Stimulated activated naive B cell treated with anti-CD40 and anti-IgM and Interleukin-4, amounts not matched to agents 10 μg/mL and 1 μg/mL and 100 μg/mL, for 72 hours (primary cell): ENCODE measurements at regions not wholly inside any gene's neighbourhood (a gene's known extent, or its start where the extent isn't known, plus 50 kb on each side); places are given as distances from the start of the nearest gene placed in this dataset.

Experiments used
- ATAC-seq, 2 donors: fragments of 150-1000 bp; cut with Tn5 transposase; replicated peaks; 2 replicates each; pipeline ENCODE4 v1.10.0; 2021; ENCODE audit warnings: moderate library complexity in 1 of 2
- DNase-seq: peaks from one replicate; pipeline ENCODE4 v3.0.0; 2021
- H3K27ac Mint-ChIP-seq: one replicate; pipeline ENCODE4 v1.8.0; 2022; ENCODE audit warnings: mild to moderate bottlenecking, mixed read lengths
- H3K27me3 Mint-ChIP-seq, 2 donors: one replicate each; pipeline ENCODE4 v1.8.0; 2022; ENCODE audit warnings: mixed read lengths in 2 of 2
- H3K36me3 Mint-ChIP-seq, 2 donors: one replicate each; pipeline ENCODE4 v1.8.0; 2022; ENCODE audit warnings: mixed read lengths in 2 of 2, mild to moderate bottlenecking in 1 of 2
- H3K4me1 Mint-ChIP-seq, 2 donors: one replicate each; pipeline ENCODE4 v1.8.0; 2022; ENCODE audit warnings: mixed read lengths in 2 of 2, mild to moderate bottlenecking in 1 of 2
- H3K4me3 Mint-ChIP-seq, 2 donors: one replicate each; pipeline ENCODE4 v1.8.0; 2022; ENCODE audit warnings: mild to moderate bottlenecking in 2 of 2, mixed read lengths in 2 of 2, moderate library complexity in 1 of 2
- H3K9me3 Mint-ChIP-seq, 2 donors: one replicate each; pipeline ENCODE4 v1.8.0; 2022; ENCODE audit warnings: mixed read lengths in 2 of 2, mild to moderate bottlenecking in 1 of 2

DNA sequence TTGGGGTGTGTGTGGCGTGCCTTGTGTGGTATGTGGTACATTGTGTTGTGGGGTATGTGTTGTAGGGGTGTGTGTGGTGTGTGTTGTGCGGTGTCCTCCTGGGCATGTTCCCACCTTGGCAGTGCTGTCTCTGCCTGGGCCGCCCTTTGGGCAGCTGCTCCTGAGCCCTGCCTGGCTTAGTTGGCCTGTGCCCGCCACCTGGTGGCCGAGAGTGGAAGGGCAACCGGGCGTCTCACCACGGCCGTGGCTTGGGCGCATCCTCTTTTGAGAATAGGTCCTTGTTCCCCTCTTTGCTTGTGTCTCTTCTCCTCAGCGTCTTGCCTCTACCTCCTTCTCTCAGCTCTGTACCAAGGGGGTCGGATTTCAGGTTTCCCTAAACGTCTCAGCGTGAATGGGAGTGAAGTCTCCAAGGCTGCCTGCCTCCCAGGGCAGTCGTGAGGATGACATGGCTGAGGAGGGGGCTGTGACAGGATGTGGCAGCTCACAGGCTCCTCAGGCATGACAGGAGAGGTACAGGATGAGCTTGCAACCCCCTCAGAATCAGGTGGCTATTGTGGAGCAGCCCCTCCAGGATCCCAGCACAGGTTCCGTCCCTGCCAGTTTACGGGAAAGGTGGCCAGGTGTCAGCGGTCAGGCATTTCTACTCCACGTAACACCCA, 98.4 kb upstream of the PODXL start:
- no peak overlapping the region for H3K4me3 Mint-ChIP-seq
- no peaks in the 10 kb centered on the region for H3K4me1 Mint-ChIP-seq
- H3K27me3 Mint-ChIP-seq, result peaks cover 6 to 16% of the 10 kb centered on the region in 2 donors
- no peaks in the 10 kb centered on the region for H3K36me3 Mint-ChIP-seq
- peak; percentile 70 for DNase-seq
- no peak overlapping the region for H3K27ac Mint-ChIP-seq
- ATAC-seq, result peak; percentile 97 to 99
- H3K9me3 Mint-ChIP-seq, result no peaks in the 10 kb centered on the region

DNA sequence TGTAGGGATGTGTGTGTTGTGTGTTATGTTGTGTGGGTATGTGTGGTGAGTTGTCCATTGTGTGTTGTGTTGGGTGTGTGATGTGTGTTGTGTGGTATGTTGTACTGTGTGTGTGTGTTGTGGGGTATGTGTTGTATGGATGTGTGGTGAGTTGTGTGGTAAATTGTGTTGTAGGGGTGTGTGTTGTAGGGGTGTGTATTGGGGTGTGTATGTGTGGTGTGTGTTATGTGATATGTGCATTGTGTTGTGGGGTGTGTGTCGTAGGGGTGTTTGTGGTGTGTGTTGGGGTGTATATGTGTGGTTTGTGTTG, 97.8 kb upstream of the PODXL start:
- peaks cover 6 to 16% of the 10 kb centered on the region in 2 donors for H3K27me3 Mint-ChIP-seq

DNA sequence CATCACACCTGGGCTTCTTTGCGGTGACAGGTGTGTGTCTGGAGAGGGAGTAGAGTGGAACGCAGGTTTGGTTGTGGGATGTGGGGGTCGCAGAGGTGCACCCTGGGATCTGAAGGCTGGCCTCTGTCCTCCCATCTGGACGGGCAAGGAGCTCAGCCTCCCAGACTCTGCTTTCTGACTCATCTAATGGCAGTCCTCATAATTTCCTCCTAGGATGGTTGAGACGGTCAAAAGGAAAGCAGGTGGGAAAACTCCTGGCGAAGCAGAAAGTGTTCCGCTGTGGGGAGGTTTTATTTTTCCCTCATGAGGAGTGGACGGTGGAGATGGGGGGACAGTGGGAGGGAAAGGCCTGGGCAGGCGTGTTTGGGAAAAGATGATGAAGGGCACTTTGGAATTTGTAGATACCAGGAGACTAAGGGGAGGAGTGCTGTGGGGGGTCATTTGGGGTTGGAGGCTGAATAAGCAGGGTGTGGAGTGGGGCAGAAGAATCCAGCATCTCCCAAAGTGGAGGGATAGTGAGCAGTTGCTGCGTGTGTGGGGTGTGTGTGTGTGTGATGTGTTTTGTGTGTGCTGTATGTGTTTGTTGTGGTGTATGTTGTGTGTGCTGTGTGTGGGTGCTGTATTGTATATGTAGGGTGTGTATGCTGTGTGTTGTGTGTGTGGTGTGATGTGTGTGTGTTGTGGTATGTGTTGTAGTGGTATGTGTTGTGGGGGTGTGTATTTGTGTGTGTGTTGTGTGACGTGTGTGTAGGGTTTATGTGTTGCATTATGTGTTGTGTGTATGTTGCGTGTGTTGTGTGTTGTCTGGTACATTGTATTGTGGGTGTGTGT, 97.2 kb upstream of the PODXL start:
- no peak for ATAC-seq
- no peaks in the 10 kb centered on the region for H3K36me3 Mint-ChIP-seq
- H3K9me3 Mint-ChIP-seq, result no peaks in the 10 kb centered on the region
- no peaks in the 10 kb centered on the region for H3K4me1 Mint-ChIP-seq
- peaks cover 6 to 21% of the 10 kb centered on the region in 2 donors for H3K27me3 Mint-ChIP-seq
- H3K27ac Mint-ChIP-seq, result no peak overlapping the region
- H3K4me3 Mint-ChIP-seq, result no peak overlapping the region
- DNase-seq, result no peak

More for the DNA sequence above, 97.8 kb upstream of the PODXL start:
- Mint-ChIP-seq H3K4me3 (no peak overlapping the region), H3K27ac (no peak overlapping the region), H3K4me1 (no peaks in the 10 kb centered on the region), H3K36me3 (no peaks in the 10 kb centered on the region), H3K9me3 (no peaks in the 10 kb centered on the region)
- ATAC-seq, result no peak
- no peak for DNase-seq

DNA sequence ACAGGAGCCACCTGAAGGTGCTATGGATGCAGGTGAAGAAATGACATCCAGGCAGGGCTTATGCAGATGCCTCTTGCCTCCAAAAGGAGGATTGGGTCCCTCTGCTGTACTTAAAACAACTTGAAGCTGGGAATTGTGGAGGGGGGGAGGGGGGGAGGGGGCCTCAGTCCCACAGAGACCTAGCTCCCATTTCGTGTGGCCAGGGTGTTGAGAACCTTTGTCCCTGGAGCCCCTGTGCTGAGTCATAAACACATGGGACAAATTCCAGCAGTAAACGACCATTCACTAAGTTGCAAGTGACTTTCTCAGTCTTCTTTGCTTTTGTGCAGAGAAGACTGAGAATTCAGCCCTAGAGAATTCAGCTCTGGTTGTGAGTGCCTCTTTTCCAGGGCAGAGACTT, 96.5 kb upstream of the PODXL start:
- ATAC-seq, result no peak
- H3K27me3 Mint-ChIP-seq, result peaks cover 6 to 22% of the 10 kb centered on the region in 2 donors
- H3K4me3 Mint-ChIP-seq, result no peak overlapping the region

DNA sequence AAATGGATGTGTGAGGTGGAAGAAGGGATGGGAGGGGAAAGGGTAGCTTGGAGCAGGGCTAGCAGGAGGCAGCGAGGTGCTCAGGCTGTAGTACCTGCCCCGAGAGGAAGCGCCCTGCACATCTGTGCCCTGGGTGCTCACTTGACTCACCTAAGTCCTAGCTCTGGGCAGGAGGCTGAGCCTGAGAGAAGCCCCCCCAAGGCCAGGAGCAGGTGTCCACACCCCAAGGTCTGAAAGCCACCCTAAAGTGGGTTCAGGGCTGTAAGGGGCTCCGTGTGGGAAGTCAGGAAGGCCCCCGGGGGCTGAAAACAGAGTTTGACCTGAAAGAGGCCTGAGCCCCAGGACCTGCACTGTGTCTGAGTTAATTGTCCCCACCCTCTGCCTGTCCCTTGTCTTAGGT, 95.8 kb upstream of the PODXL start:
- no peak overlapping the region for H3K27ac Mint-ChIP-seq
- no peak for ATAC-seq
- no peak for DNase-seq
- no peaks in the 10 kb centered on the region for H3K9me3 Mint-ChIP-seq
- H3K4me3 Mint-ChIP-seq, result no peak overlapping the region
- no peaks in the 10 kb centered on the region for H3K36me3 Mint-ChIP-seq
- H3K4me1 Mint-ChIP-seq, result no peaks in the 10 kb centered on the region
- H3K27me3 Mint-ChIP-seq, result peaks cover 6 to 27% of the 10 kb centered on the region in 2 donors

More for the DNA sequence above, 96.5 kb upstream of the PODXL start:
- Mint-ChIP-seq H3K4me1 (no peaks in the 10 kb centered on the region), H3K36me3 (no peaks in the 10 kb centered on the region), H3K9me3 (no peaks in the 10 kb centered on the region), H3K27ac (no peak overlapping the region)
- no peak for DNase-seq

DNA sequence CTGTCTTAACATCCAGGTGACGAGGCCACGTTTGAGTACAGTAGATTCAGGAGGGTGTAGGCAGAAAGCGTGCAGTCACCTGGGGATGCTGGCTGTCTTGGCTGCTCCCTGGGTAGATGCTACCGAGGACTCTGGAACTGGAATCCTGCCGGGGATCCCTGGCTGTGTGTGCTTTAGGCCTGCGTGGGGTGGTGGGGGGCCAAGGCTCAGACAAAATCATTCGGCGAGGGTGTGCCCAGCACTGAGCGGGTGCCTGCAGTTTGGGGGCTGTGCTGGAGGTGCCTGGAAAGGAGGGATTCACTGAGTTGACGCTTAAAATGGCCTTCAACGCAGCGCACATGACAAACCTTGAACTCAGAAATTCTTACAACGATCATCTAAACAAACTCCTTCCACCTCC, 93.5 kb upstream of the PODXL start:
- peaks cover 9 to 23% of the 10 kb centered on the region in 2 donors for H3K27me3 Mint-ChIP-seq
- DNase-seq (no peak), ATAC-seq (no peak)
- H3K9me3 Mint-ChIP-seq, result no peaks in the 10 kb centered on the region
- H3K27ac Mint-ChIP-seq, result no peak overlapping the region
- no peaks in the 10 kb centered on the region for H3K4me1 Mint-ChIP-seq
- no peaks in the 10 kb centered on the region for H3K36me3 Mint-ChIP-seq
- no peak overlapping the region for H3K4me3 Mint-ChIP-seq

DNA sequence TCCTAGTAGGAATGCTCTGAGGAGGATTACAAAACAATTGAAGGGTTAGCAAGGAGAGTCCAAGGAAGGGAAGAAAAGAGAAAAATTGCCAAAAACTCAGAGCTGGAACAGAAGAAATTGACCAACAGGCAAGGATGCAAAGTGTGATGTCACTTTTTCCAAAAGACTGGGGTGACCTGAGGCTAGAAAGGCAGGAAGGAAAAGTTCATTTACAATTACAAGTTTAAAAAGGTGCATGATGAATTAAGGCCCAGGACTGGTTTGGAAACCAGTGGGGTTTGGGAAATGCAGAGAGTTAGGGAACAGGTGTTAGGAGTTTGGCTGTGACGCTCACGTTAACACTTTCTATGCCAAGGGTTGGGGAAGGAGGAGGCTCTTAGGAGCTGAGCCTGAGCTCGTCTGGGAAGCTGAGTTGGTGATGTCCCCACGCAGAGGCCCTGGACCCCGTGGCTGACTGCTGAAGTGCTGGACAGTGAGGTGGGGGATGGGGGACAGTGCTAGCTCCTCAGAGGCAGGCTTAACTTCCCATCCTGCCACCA, 92.6 kb upstream of the PODXL start:
- no peak overlapping the region for H3K27ac Mint-ChIP-seq
- H3K4me1 Mint-ChIP-seq, result no peaks in the 10 kb centered on the region
- H3K4me3 Mint-ChIP-seq, result no peak overlapping the region
- peaks cover 10 to 26% of the 10 kb centered on the region in 2 donors for H3K27me3 Mint-ChIP-seq
- no peaks in the 10 kb centered on the region for H3K36me3 Mint-ChIP-seq
- no peak for ATAC-seq
- no peak for DNase-seq
- peaks cover 0 to 2% of the 10 kb centered on the region in 2 donors for H3K9me3 Mint-ChIP-seq

DNA sequence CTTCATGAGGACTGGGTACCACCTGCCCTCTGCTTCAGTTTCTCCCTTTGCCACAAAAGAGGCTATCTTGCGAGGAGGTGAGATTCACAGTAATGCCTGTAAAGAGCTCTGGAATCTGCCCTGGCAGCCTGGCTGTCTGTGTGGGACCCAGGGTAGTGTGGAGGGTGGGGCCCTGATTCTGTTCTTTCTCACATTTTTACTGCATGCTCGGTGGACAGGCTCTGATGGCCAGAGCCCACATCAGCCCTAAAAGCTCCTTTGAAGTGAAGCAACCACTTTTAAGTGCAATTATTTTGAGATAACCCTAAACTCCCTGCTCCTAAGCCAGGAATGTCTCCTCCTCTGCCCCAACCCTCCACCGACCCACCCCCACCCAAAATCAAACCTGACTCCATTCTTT, 92.1 kb upstream of the PODXL start:
- Mint-ChIP-seq H3K4me3 (no peak overlapping the region), H3K9me3 (peaks cover 0 to 2% of the 10 kb centered on the region in 2 donors), H3K36me3 (no peaks in the 10 kb centered on the region), H3K4me1 (no peaks in the 10 kb centered on the region), H3K27me3 (peaks cover 6 to 21% of the 10 kb centered on the region in 2 donors), H3K27ac (no peak overlapping the region)
- ATAC-seq (no peak), DNase-seq (no peak)

DNA sequence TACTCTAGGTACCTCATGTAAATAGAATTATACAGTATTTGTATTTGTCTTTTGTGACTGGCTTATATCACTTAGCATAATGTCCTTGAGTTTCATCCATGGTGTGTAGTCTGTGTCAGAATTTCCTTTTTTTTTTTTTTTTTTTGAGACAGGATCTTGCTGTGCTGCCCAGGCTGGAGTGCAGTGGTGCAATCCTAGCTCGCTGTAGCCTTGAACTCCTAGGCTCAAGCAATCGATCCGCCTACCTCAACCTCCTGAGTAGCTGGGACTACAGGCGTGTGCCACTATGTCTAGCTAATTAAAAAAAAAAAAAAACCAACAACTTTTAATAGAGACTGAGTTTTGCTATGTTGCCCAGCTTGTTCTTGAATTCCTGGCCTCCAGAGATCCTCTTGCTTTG, 89.8 kb upstream of the PODXL start:
- Mint-ChIP-seq H3K4me1 (no peaks in the 10 kb centered on the region), H3K36me3 (no peaks in the 10 kb centered on the region), H3K27me3 (peaks cover 14 to 38% of the 10 kb centered on the region in 2 donors), H3K4me3 (no peak overlapping the region), H3K9me3 (peaks cover 0 to 2% of the 10 kb centered on the region in 2 donors), H3K27ac (no peak overlapping the region)
- DNase-seq, result no peak
- no peak for ATAC-seq

DNA sequence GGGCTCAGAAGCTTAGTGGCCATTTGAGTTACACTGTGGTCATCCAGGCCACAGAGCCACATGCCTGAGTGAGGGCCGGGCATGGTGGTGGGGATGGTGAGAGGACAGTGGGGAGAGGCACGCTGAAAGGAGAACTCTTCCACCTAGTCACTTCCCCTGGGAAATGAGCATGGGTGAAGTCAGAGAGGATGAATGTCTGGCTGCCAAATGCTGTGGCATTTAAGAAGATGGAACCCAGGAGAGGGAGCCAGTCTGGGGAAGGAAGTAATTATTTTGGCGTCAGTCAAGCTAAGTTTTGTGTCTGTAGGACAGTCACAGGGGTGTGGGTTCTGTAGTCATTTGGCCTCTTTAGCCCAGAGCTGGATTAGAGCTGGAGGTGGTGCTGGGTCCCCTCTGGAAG, 86.0 kb upstream of the PODXL start:
- Mint-ChIP-seq H3K4me1 (no peaks in the 10 kb centered on the region), H3K9me3 (peaks cover 0 to 2% of the 10 kb centered on the region in 2 donors), H3K36me3 (no peaks in the 10 kb centered on the region), H3K27me3 (peaks cover 20 to 40% of the 10 kb centered on the region in 2 donors), H3K27ac (no peak overlapping the region), H3K4me3 (no peak overlapping the region)
- no peak for ATAC-seq
- no peak for DNase-seq

DNA sequence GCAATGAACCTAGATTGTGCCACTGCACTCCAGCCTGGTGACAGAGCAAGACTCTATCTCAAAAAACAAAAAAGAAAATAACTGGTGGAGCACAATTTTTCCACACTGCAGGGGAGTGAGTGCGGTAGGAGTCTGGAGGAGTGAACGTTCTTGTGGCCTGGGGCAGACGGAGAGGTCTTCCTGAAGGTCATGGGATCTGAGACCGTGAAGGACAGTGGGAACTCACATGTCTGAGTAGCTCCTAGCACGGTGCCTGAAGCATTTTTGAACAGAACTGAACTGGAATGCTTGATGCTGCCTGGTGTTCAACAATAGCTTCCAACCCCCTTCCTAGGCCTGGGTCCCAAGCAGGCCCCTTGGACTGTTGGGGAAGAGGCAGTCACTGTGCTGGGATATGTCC, 84.3 kb upstream of the PODXL start:
- Mint-ChIP-seq H3K27ac (no peak overlapping the region), H3K36me3 (no peaks in the 10 kb centered on the region)

DNA sequence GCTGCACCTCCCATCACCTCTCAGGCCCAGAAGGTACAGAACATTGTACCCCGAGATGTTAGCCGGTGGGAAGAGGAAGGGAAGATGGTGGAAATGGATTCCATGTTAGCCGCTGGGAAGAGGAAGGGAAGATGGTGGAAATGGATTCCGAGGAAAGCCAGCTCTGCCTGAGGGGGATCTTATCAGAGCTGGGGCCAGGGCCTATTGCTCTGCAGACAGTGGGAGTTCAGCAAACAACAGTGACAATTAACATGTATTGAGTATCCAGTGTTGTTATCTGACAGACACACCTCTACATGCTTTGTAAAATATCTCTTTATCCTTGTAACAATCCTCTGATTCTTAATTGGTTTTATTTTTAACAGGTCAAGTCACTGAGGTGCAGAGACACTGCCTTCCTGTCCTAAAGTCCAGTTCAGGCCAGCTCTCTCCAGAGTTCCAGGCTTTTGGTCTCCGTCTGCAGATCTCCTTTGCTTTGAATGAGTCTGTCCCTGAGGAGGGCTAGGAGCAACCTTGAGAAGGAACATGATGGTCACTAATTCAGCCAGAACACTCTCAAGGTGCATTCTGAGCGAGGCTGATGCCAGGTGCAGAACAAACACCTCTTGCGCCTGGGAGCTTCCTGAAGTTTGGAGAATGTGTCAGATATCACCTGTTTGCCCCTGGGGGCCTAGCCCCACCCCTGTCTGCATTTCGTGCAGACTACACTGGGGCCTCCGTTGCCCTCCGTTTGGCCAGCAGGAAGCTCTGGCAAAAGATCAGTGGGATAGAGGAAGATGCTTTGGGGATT, 82.4 kb upstream of the PODXL start:
- no peak overlapping the region for H3K27ac Mint-ChIP-seq
- H3K27me3 Mint-ChIP-seq, result peaks cover 18 to 34% of the 10 kb centered on the region in 2 donors
- ATAC-seq (no peak), DNase-seq (no peak)
- H3K4me3 Mint-ChIP-seq, result no peak overlapping the region
- no peaks in the 10 kb centered on the region for H3K9me3 Mint-ChIP-seq
- no peaks in the 10 kb centered on the region for H3K4me1 Mint-ChIP-seq
- no peaks in the 10 kb centered on the region for H3K36me3 Mint-ChIP-seq

More for the DNA sequence above, 84.3 kb upstream of the PODXL start:
- Mint-ChIP-seq H3K9me3 (peaks cover 0 to 2% of the 10 kb centered on the region in 2 donors), H3K4me3 (no peak overlapping the region), H3K27me3 (peaks cover 24 to 44% of the 10 kb centered on the region in 2 donors), H3K4me1 (no peaks in the 10 kb centered on the region)
- ATAC-seq (no peak), DNase-seq (no peak)

DNA sequence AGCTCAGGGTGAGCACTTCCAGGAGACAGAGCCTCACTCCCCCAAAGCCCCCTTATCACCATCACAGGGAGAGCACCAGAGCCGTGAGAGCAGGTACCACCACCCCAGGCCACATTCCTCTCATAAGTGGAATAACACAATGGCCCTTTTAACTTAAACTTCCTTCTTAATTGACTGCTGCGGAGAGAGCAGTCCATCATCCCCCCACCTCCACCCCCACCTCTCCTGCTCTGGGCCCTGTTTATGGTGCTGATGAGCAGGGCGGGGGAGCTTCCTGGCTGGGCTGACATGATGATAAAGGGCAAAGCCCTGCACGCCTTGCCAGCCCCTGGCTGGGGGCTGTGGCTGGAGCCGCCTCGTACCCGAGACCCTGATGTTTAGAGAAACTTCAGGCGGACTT, 81.4 kb upstream of the PODXL start:
- ATAC-seq (no peak), DNase-seq (no peak)
- no peak overlapping the region for H3K27ac Mint-ChIP-seq
- no peaks in the 10 kb centered on the region for H3K36me3 Mint-ChIP-seq
- H3K4me1 Mint-ChIP-seq, result no peaks in the 10 kb centered on the region
- peaks cover 18 to 32% of the 10 kb centered on the region in 2 donors for H3K27me3 Mint-ChIP-seq
- no peak overlapping the region for H3K4me3 Mint-ChIP-seq
- H3K9me3 Mint-ChIP-seq, result no peaks in the 10 kb centered on the region

DNA sequence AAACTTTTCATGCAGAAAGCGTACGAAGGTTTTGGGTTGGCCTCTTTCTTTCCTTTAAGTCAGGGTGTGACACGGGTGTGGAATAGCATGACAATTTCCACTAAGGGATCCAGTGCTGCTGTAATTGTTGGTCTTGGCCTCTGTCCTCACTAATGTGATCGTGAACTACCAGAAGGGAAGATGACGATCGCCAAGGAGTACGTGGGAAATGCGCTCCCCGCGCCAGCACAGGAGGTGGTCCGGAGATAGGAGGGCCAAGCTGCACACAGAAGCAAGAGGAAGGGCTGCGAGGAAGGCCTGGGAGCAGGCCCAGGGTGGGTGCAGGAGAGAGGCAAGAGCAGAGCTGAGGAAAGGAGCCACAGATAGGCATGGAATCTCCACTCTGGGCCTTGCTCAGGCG, 79.7 kb upstream of the PODXL start:
- no peak overlapping the region for H3K27ac Mint-ChIP-seq
- ATAC-seq (no peak), DNase-seq (no peak)
- no peak overlapping the region for H3K4me3 Mint-ChIP-seq
- H3K4me1 Mint-ChIP-seq, result no peaks in the 10 kb centered on the region
- H3K27me3 Mint-ChIP-seq, result peaks cover 12 to 20% of the 10 kb centered on the region in 2 donors
- H3K36me3 Mint-ChIP-seq, result no peaks in the 10 kb centered on the region
- H3K9me3 Mint-ChIP-seq, result no peaks in the 10 kb centered on the region
